NB4 (cell line): ENCODE measurements at regions not wholly inside any gene's neighbourhood (a gene's known extent, or its start where the extent isn't known, plus 50 kb on each side); places are given as distances from the start of the nearest gene placed in this dataset.

ENCODE experiments used
- DNase-seq: peaks from one replicate; pipeline ENCODE4 v3.0.0; 2010; ENCODE audit warnings: low read depth
- H3K4me3 ChIP-seq: one replicate; pipeline ENCODE4 v1.5.1; 2011; ENCODE audit warnings: mild to moderate bottlenecking, low read depth, low read length, moderate library complexity
- CTCF ChIP-seq: IDR thresholded peaks from one replicate; pipeline ENCODE4 v1.5.1; 2012; ENCODE audit warnings: low read depth, low read length
- MAX ChIP-seq: IDR thresholded peaks from 2 replicates; pipeline ENCODE4 v1.6.1; 2011; ENCODE audit warnings: low read depth, low read length
- MYC ChIP-seq: IDR thresholded peaks from 2 replicates; pipeline ENCODE4 v1.6.1; 2011; ENCODE audit warnings: low read depth, low read length
- POLR2A ChIP-seq: IDR thresholded peaks from 2 replicates; pipeline ENCODE4 v1.6.1; 2011; ENCODE audit warnings: mild to moderate bottlenecking; ENCODE audit not compliant: insufficient read length; ENCODE audit errors: extremely low read depth

- TF ChIP-seq MYC (no peak), POLR2A (no peak), MAX (no peak), CTCF (no peak)
- no peak for DNase-seq
- no peak overlapping the region for H3K4me3 ChIP-seq
Observed at GRCh38 chr13:100853434-100853833, 178.8 kb upstream of the TMTC4 start.

GRCh38 chr13:100852146-100852545, 177.6 kb upstream of the TMTC4 start:
- TF ChIP-seq MYC (no peak), MAX (no peak), POLR2A (no peak), CTCF (no peak)
- no peak for DNase-seq
- H3K4me3 ChIP-seq = no peak overlapping the region

- DNase-seq = no peak
- no peak overlapping the region for H3K4me3 ChIP-seq
- TF ChIP-seq MAX = no peak
- TF ChIP-seq POLR2A = no peak
- TF ChIP-seq MYC = no peak
- no peak for TF ChIP-seq CTCF
Observed at GRCh38 chr13:100848304-100848703, 173.7 kb upstream of the TMTC4 start.

- no peak for TF ChIP-seq POLR2A
- TF ChIP-seq CTCF = no peak
- no peak for TF ChIP-seq MYC
- no peak for TF ChIP-seq MAX
- no peak overlapping the region for H3K4me3 ChIP-seq
- no peak for DNase-seq
Observed at GRCh38 chr13:100845128-100845757, 170.6 kb upstream of the TMTC4 start.

- no peak for TF ChIP-seq POLR2A
- TF ChIP-seq CTCF = no peak
- no peak for TF ChIP-seq MAX
- no peak for TF ChIP-seq MYC
- no peak for DNase-seq
- no peak overlapping the region for H3K4me3 ChIP-seq
Observed at GRCh38 chr13:100842136-100842535, 167.5 kb upstream of the TMTC4 start.

GRCh38 chr13:100838387-100838786, 163.8 kb upstream of the TMTC4 start:
- H3K4me3 ChIP-seq = no peak overlapping the region
- no peak for TF ChIP-seq MAX
- no peak for TF ChIP-seq POLR2A
- no peak for TF ChIP-seq MYC
- no peak for TF ChIP-seq CTCF
- no peak for DNase-seq
